ENCODE measurements at regions not wholly inside any gene's neighbourhood (a gene's known extent, or its start where the extent isn't known, plus 50 kb on each side); places are given as distances from the start of the nearest gene placed in this dataset.

DNA sequence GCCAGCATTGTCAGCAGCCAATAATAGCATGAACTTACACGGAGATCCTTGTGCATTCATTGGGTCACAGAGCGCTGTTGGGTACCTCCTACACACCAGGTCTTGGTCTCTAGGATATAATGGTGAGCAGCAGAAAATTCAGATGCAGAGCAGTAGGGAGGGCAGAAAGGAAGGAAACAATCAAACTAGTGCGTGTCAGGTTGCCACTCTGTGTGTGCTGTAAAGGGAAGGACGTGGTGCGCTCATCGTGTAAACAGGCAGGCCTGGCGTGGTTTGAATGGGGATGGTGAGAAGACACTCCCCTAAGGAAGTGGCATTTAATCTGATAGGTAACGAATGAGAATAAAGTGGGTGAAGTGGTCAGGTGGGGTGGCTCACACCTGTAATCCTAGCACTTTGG lies 336.4 kb downstream of the CDH26 start:
- TF ChIP-seq TOX (CRISPR knock-in tag; IDR thresholded peaks at IDR 0.05; ENCODE audit: borderline replicate concordance) (no peak), ZFP30 (CRISPR knock-in tag; IDR thresholded peaks at IDR 0.05) (no peak), PPARA (CRISPR knock-in tag; IDR thresholded peaks at IDR 0.05; ENCODE audit: borderline replicate concordance) (no peak), ESRRG (CRISPR knock-in tag; IDR thresholded peaks at IDR 0.05) (no peak), ZNF8 (CRISPR knock-in tag; IDR thresholded peaks at IDR 0.05) (no peak)
- TF ChIP-seq, protein P1, sequence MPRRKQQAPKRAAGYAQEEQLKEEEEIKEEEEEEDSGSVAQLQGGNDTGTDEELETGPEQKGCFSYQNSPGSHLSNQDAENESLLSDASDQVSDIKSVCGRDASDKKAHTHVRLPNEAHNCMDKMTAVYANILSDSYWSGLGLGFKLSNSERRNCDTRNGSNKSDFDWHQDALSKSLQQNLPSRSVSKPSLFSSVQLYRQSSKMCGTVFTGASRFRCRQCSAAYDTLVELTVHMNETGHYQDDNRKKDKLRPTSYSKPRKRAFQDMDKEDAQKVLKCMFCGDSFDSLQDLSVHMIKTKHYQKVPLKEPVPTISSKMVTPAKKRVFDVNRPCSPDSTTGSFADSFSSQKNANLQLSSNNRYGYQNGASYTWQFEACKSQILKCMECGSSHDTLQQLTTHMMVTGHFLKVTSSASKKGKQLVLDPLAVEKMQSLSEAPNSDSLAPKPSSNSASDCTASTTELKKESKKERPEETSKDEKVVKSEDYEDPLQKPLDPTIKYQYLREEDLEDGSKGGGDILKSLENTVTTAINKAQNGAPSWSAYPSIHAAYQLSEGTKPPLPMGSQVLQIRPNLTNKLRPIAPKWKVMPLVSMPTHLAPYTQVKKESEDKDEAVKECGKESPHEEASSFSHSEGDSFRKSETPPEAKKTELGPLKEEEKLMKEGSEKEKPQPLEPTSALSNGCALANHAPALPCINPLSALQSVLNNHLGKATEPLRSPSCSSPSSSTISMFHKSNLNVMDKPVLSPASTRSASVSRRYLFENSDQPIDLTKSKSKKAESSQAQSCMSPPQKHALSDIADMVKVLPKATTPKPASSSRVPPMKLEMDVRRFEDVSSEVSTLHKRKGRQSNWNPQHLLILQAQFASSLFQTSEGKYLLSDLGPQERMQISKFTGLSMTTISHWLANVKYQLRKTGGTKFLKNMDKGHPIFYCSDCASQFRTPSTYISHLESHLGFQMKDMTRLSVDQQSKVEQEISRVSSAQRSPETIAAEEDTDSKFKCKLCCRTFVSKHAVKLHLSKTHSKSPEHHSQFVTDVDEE (CRISPR knock-in tag; IDR thresholded peaks at IDR 0.05): no peak
- TF ChIP-seq, protein P2, sequence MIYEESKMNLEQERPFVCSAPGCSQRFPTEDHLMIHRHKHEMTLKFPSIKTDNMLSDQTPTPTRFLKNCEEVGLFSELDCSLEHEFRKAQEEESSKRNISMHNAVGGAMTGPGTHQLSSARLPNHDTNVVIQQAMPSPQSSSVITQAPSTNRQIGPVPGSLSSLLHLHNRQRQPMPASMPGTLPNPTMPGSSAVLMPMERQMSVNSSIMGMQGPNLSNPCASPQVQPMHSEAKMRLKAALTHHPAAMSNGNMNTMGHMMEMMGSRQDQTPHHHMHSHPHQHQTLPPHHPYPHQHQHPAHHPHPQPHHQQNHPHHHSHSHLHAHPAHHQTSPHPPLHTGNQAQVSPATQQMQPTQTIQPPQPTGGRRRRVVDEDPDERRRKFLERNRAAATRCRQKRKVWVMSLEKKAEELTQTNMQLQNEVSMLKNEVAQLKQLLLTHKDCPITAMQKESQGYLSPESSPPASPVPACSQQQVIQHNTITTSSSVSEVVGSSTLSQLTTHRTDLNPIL (CRISPR knock-in tag; IDR thresholded peaks at IDR 0.05; ENCODE audit: low read depth): no peak
- TF ChIP-seq, protein P3, sequence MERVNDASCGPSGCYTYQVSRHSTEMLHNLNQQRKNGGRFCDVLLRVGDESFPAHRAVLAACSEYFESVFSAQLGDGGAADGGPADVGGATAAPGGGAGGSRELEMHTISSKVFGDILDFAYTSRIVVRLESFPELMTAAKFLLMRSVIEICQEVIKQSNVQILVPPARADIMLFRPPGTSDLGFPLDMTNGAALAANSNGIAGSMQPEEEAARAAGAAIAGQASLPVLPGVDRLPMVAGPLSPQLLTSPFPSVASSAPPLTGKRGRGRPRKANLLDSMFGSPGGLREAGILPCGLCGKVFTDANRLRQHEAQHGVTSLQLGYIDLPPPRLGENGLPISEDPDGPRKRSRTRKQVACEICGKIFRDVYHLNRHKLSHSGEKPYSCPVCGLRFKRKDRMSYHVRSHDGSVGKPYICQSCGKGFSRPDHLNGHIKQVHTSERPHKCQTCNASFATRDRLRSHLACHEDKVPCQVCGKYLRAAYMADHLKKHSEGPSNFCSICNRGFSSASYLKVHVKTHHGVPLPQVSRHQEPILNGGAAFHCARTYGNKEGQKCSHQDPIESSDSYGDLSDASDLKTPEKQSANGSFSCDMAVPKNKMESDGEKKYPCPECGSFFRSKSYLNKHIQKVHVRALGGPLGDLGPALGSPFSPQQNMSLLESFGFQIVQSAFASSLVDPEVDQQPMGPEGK (CRISPR knock-in tag; IDR thresholded peaks at IDR 0.05; ENCODE audit: borderline replicate concordance): no peak
- ATAC-seq: no peak

GRCh38 chr20:60295214-60295613 lies 337.0 kb downstream of the CDH26 start:
- TF ChIP-seq ZNF70 (CRISPR knock-in tag; IDR thresholded peaks at IDR 0.05) (no peak), GLIS3 (CRISPR knock-in tag; IDR thresholded peaks at IDR 0.05) (no peak), CSRNP3 (CRISPR knock-in tag; IDR thresholded peaks at IDR 0.05) (no peak), ZFP3 (CRISPR knock-in tag; IDR thresholded peaks at IDR 0.05) (no peak), ZNF8 (CRISPR knock-in tag; IDR thresholded peaks at IDR 0.05) (no peak), BACH2 (CRISPR knock-in tag; IDR thresholded peaks at IDR 0.05; ENCODE audit: borderline replicate concordance) (no peak), RARB (CRISPR knock-in tag; IDR thresholded peaks at IDR 0.05) (no peak), ZC3H10 (CRISPR knock-in tag; IDR thresholded peaks at IDR 0.05) (no peak), ZNF565 (CRISPR knock-in tag; conservative IDR thresholded peaks at IDR 0.05; ENCODE audit: low read depth) (no peak), PPARA (CRISPR knock-in tag; IDR thresholded peaks at IDR 0.05; ENCODE audit: borderline replicate concordance) (no peak), ISL1 (CRISPR knock-in tag; IDR thresholded peaks at IDR 0.05) (no peak), ARNTL (CRISPR knock-in tag; IDR thresholded peaks at IDR 0.05; ENCODE audit: borderline replicate concordance, low read depth) (no peak), SNAI2 (CRISPR knock-in tag; IDR thresholded peaks at IDR 0.05) (no peak), ESRRG (CRISPR knock-in tag; IDR thresholded peaks at IDR 0.05) (no peak), OSR1 (CRISPR knock-in tag; IDR thresholded peaks at IDR 0.05) (no peak)
- TF ChIP-seq, protein P3 (CRISPR knock-in tag; IDR thresholded peaks at IDR 0.05; ENCODE audit: borderline replicate concordance): no peak
- TF ChIP-seq, protein P2 (CRISPR knock-in tag; IDR thresholded peaks at IDR 0.05; ENCODE audit: low read depth): no peak
- TF ChIP-seq, protein P1 (CRISPR knock-in tag; IDR thresholded peaks at IDR 0.05): no peak
- no peak for ATAC-seq
